ENCODE measurements at regions not wholly inside any gene's neighbourhood (a gene's known extent, or its start where the extent isn't known, plus 50 kb on each side); places are given as distances from the start of the nearest gene placed in this dataset.
"Not testable (repeated sequence)": the region's sequence is repeated elsewhere in the genome, so short reads cannot be mapped to it uniquely, and the experiment has no call there.

GRCh38 chr15:39512643-39513042, 68.2 kb upstream of the THBS1 start:
- peaks cover 3% of the 10 kb centered on the region for H3K9me3 ChIP-seq (ENCODE audit: control insufficient read depth, low read length)
- H3K4me3 ChIP-seq (ENCODE audit: insufficient read depth, low read depth, low read length): no peak overlapping the region
- H3K27ac ChIP-seq (ENCODE audit: insufficient read depth, low read depth, low read length, poor library complexity, severe bottlenecking): no peak overlapping the region
- no peaks in the 10 kb centered on the region for H3K27me3 ChIP-seq (ENCODE audit: control insufficient read depth, insufficient read depth, low read length, poor library complexity, severe bottlenecking)
- no peaks in the 10 kb centered on the region for H3K4me1 ChIP-seq (ENCODE audit: control insufficient read depth, insufficient read depth, low read length)
- H3K36me3 ChIP-seq (ENCODE audit: control insufficient read depth, insufficient read depth, low read length): no peaks in the 10 kb centered on the region

- Histone ChIP-seq H3K27ac (ENCODE audit: insufficient read depth, low read depth, low read length, poor library complexity, severe bottlenecking) (no peak overlapping the region), H3K27me3 (ENCODE audit: control insufficient read depth, insufficient read depth, low read length, poor library complexity, severe bottlenecking) (no peaks in the 10 kb centered on the region), H3K36me3 (ENCODE audit: control insufficient read depth, insufficient read depth, low read length) (no peaks in the 10 kb centered on the region), H3K4me3 (ENCODE audit: insufficient read depth, low read depth, low read length) (no peak overlapping the region), H3K4me1 (ENCODE audit: control insufficient read depth, insufficient read depth, low read length) (no peaks in the 10 kb centered on the region), H3K9me3 (ENCODE audit: control insufficient read depth, low read length) (peaks cover 3% of the 10 kb centered on the region)
- 100% methylated on average over 2 to 3 of the region's 3 CpGs for WGBS, 2 experiments
These were observed 66.9 kb upstream of the THBS1 start for GRCh38 chr15:39513936-39514335.

- peaks cover 3% of the 10 kb centered on the region for H3K9me3 ChIP-seq (ENCODE audit: control insufficient read depth, low read length)
- no peak overlapping the region for H3K4me3 ChIP-seq (ENCODE audit: insufficient read depth, low read depth, low read length)
- H3K27ac ChIP-seq (ENCODE audit: insufficient read depth, low read depth, low read length, poor library complexity, severe bottlenecking): no peak overlapping the region
- H3K4me1 ChIP-seq (ENCODE audit: control insufficient read depth, insufficient read depth, low read length): no peaks in the 10 kb centered on the region
- no peaks in the 10 kb centered on the region for H3K27me3 ChIP-seq (ENCODE audit: control insufficient read depth, insufficient read depth, low read length, poor library complexity, severe bottlenecking)
- WGBS, 2 experiments: 80 to 91% methylated on average over 1 to 2 of the region's 2 CpGs
- H3K36me3 ChIP-seq (ENCODE audit: control insufficient read depth, insufficient read depth, low read length): no peaks in the 10 kb centered on the region
These were observed 65.9 kb upstream of the THBS1 start for GRCh38 chr15:39514933-39515332.

GRCh38 chr15:39515765-39516164, 65.1 kb upstream of the THBS1 start:
- 92 to 94% methylated on average over 3 of the region's 3 CpGs for WGBS, 2 experiments
- no peaks in the 10 kb centered on the region for H3K4me1 ChIP-seq (ENCODE audit: control insufficient read depth, insufficient read depth, low read length)
- H3K9me3 ChIP-seq (ENCODE audit: control insufficient read depth, low read length): peaks cover 3% of the 10 kb centered on the region
- no peak overlapping the region for H3K27ac ChIP-seq (ENCODE audit: insufficient read depth, low read depth, low read length, poor library complexity, severe bottlenecking)
- no peaks in the 10 kb centered on the region for H3K36me3 ChIP-seq (ENCODE audit: control insufficient read depth, insufficient read depth, low read length)
- no peaks in the 10 kb centered on the region for H3K27me3 ChIP-seq (ENCODE audit: control insufficient read depth, insufficient read depth, low read length, poor library complexity, severe bottlenecking)
- H3K4me3 ChIP-seq (ENCODE audit: insufficient read depth, low read depth, low read length): no peak overlapping the region

- no peak overlapping the region for H3K27ac ChIP-seq (ENCODE audit: insufficient read depth, low read depth, low read length, poor library complexity, severe bottlenecking)
- peaks cover 3% of the 10 kb centered on the region for H3K9me3 ChIP-seq (ENCODE audit: control insufficient read depth, low read length)
- 90 to 95% methylated on average over 6 of the region's 6 CpGs for WGBS, 2 experiments
- no peaks in the 10 kb centered on the region for H3K36me3 ChIP-seq (ENCODE audit: control insufficient read depth, insufficient read depth, low read length)
- no peaks in the 10 kb centered on the region for H3K27me3 ChIP-seq (ENCODE audit: control insufficient read depth, insufficient read depth, low read length, poor library complexity, severe bottlenecking)
- H3K4me3 ChIP-seq (ENCODE audit: insufficient read depth, low read depth, low read length): no peak overlapping the region
- H3K4me1 ChIP-seq (ENCODE audit: control insufficient read depth, insufficient read depth, low read length): no peaks in the 10 kb centered on the region
These were observed 63.6 kb upstream of the THBS1 start for GRCh38 chr15:39517122-39517855.

- not testable (repeated sequence) for H3K27me3 ChIP-seq (ENCODE audit: control insufficient read depth, insufficient read depth, low read length, poor library complexity, severe bottlenecking); H3K4me1 ChIP-seq (ENCODE audit: control insufficient read depth, insufficient read depth, low read length); H3K27ac ChIP-seq (ENCODE audit: insufficient read depth, low read depth, low read length, poor library complexity, severe bottlenecking); H3K4me3 ChIP-seq (ENCODE audit: insufficient read depth, low read depth, low read length); H3K9me3 ChIP-seq (ENCODE audit: control insufficient read depth, low read length); H3K36me3 ChIP-seq (ENCODE audit: control insufficient read depth, insufficient read depth, low read length)
- WGBS, 2 experiments: 97 to 100% methylated on average over 3 of the region's 5 CpGs
These were observed 56.9 kb upstream of the THBS1 start for GRCh38 chr15:39523968-39524367.

- H3K4me3 ChIP-seq (ENCODE audit: insufficient read depth, low read depth, low read length): no peak overlapping the region
- WGBS, 2 experiments: 94 to 96% methylated on average over 4 of the region's 4 CpGs
- H3K4me1 ChIP-seq (ENCODE audit: control insufficient read depth, insufficient read depth, low read length): no peaks in the 10 kb centered on the region
- H3K9me3 ChIP-seq (ENCODE audit: control insufficient read depth, low read length): no peaks in the 10 kb centered on the region
- H3K27me3 ChIP-seq (ENCODE audit: control insufficient read depth, insufficient read depth, low read length, poor library complexity, severe bottlenecking): no peaks in the 10 kb centered on the region
- H3K27ac ChIP-seq (ENCODE audit: insufficient read depth, low read depth, low read length, poor library complexity, severe bottlenecking): no peak overlapping the region
- no peaks in the 10 kb centered on the region for H3K36me3 ChIP-seq (ENCODE audit: control insufficient read depth, insufficient read depth, low read length)
These were observed 51.4 kb upstream of the THBS1 start for GRCh38 chr15:39529457-39529856.

- Histone ChIP-seq H3K4me1 (ENCODE audit: control insufficient read depth, insufficient read depth, low read length) (no peaks in the 10 kb centered on the region), H3K9me3 (ENCODE audit: control insufficient read depth, low read length) (no peaks in the 10 kb centered on the region), H3K27ac (ENCODE audit: insufficient read depth, low read depth, low read length, poor library complexity, severe bottlenecking) (no peak overlapping the region), H3K4me3 (ENCODE audit: insufficient read depth, low read depth, low read length) (no peak overlapping the region), H3K27me3 (ENCODE audit: control insufficient read depth, insufficient read depth, low read length, poor library complexity, severe bottlenecking) (no peaks in the 10 kb centered on the region), H3K36me3 (ENCODE audit: control insufficient read depth, insufficient read depth, low read length) (no peaks in the 10 kb centered on the region)
- WGBS, 2 experiments: 72 to 83% methylated on average over 6 to 7 of the region's 7 CpGs
These were observed 50.2 kb upstream of the THBS1 start for GRCh38 chr15:39530480-39531342.
